ENCODE measurements at regions not wholly inside any gene's neighbourhood (a gene's known extent, or its start where the extent isn't known, plus 50 kb on each side); places are given as distances from the start of the nearest gene placed in this dataset.

DNA sequence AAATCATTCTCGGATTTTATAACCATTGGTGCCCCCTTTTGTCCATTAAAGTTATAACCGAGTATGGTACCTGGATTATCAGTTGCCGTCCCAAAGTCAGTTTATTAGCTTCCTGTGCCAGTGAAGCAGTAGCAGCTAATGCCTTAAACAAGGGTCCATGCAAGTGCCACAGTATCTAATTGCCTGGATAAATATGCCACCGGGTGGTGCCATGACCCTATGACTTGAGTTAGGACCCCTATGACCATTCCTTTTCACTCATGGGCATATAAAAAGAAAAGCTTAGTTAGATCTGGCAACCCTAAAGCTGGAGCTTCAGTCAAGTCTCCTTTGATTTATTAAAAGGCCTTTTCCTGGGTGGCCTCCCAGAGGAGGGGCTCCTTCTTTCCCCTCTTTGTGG lies 1314.6 kb downstream of the TMEM121 start:
- no peak for TF ChIP-seq YY1 (IDR thresholded peaks at IDR 0.05; ENCODE audit: insufficient read depth, insufficient read length)
- TF ChIP-seq SUZ12 (IDR thresholded peaks at IDR 0.05; ENCODE audit: extremely low read depth, insufficient read depth, insufficient read length): no peak

Data from NT2/D1 (cell line).